GM12872 (cell line): ENCODE measurements at regions not wholly inside any gene's neighbourhood (a gene's known extent, or its start where the extent isn't known, plus 50 kb on each side); places are given as distances from the start of the nearest gene placed in this dataset.

Experiments
- TF ChIP-seq, protein P1 (sequence below): IDR thresholded peaks from 3 replicates; pipeline ENCODE4 v1.5.1; 2011; ENCODE audit warnings: low read depth, mild to moderate bottlenecking, low read length, moderate library complexity; ENCODE audit not compliant: insufficient read depth

DNA sequence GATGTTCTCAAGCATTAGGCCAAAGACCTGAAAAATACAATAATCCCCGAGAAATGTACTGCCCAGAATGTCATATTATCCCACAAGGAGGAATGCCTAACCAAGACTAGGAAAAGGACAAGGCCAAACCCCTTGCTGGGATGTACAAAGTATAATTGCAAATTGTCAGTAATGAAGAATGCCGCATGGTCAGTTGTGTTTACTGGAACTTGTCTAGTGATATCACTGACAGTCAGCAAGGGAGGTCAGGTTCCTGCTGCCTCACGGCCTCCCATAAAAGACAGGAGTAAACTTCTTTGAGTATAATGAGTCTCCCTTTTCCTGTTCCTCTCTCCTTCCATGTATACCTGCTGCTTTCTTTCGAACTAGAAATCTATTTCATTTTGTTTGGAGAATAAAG lies 222.8 kb downstream of the RHOU start:
- TF ChIP-seq, protein P1, sequence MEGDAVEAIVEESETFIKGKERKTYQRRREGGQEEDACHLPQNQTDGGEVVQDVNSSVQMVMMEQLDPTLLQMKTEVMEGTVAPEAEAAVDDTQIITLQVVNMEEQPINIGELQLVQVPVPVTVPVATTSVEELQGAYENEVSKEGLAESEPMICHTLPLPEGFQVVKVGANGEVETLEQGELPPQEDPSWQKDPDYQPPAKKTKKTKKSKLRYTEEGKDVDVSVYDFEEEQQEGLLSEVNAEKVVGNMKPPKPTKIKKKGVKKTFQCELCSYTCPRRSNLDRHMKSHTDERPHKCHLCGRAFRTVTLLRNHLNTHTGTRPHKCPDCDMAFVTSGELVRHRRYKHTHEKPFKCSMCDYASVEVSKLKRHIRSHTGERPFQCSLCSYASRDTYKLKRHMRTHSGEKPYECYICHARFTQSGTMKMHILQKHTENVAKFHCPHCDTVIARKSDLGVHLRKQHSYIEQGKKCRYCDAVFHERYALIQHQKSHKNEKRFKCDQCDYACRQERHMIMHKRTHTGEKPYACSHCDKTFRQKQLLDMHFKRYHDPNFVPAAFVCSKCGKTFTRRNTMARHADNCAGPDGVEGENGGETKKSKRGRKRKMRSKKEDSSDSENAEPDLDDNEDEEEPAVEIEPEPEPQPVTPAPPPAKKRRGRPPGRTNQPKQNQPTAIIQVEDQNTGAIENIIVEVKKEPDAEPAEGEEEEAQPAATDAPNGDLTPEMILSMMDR: no peak

DNA sequence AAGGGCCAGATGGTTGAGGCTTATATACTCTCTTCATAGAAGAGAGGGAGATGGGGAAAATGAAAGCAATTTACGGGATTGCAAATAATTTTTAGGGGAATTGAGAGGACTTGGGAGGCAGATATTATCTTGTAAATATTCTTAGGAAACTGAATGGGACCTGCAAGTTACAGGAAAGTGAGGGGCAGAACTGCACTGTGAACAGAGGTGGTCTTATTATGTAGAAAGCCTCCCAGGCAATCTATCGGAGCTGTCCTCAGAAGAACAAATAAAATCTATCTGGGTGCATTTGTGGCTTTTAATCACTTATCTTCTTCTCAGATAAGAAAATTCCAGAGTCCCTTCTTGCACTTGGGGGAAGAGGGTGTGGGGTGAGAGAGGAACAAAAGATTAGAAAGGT lies 223.5 kb downstream of the RHOU start:
- TF ChIP-seq, protein P1: no peak

DNA sequence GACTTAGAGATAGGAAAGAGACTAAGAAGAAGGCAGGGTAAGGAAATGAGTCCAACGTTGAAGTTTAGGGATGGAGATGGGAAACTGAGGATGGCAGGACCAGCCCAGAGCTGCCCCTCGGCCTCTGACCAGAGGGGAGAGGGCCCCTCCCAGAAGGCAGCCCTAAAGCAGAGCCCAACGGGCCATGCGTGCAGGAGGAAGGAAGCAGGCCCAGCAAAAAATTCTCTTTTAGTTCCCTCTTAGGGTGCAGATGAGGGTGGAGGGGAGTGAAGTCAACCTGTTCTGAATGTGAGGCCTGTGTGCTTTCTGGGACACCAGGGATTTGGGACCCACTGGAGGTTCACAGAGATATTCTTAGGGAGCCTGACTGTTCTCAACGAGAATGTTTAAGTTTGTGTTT lies 225.4 kb downstream of the RHOU start:
- TF ChIP-seq, protein P1: no peak

DNA sequence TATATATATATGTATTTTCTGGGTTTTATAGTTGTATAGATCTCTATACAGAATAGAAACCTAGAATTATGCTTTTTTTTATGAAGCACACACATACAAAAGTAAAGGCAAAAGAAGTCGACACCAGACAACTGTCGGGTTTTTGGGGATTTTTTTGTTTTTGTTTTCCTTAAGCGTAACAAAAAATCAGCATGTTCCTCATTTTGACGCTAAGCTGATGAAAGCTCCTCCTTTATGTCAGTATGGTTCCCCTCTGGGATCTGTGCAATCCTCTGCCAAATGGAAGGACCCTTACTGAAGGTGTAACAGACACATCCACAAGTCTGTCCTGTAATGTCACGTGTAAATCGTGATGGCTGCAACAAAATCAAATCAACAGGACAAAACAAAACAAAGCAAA lies 226.2 kb downstream of the RHOU start:
- TF ChIP-seq, protein P1: no peak

DNA sequence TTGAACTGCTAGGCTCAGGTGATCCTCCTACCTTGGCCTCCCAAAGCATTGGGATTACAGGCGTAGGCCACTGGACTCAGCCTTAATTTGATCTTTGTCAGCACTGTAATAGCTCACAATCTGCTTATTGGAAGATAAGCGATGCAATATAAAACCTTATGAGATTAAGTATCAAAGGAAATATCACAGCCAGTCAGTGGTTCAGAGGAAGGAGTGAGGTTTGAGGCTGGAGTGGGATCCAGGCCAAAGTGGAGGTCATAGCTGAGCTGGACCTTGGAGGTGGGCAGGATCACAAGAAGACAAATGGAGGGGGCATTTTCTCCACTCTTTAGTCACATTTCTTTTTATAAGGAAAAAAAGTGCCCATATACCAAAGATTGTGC lies 228.5 kb downstream of the RHOU start:
- TF ChIP-seq, protein P1: no peak

DNA sequence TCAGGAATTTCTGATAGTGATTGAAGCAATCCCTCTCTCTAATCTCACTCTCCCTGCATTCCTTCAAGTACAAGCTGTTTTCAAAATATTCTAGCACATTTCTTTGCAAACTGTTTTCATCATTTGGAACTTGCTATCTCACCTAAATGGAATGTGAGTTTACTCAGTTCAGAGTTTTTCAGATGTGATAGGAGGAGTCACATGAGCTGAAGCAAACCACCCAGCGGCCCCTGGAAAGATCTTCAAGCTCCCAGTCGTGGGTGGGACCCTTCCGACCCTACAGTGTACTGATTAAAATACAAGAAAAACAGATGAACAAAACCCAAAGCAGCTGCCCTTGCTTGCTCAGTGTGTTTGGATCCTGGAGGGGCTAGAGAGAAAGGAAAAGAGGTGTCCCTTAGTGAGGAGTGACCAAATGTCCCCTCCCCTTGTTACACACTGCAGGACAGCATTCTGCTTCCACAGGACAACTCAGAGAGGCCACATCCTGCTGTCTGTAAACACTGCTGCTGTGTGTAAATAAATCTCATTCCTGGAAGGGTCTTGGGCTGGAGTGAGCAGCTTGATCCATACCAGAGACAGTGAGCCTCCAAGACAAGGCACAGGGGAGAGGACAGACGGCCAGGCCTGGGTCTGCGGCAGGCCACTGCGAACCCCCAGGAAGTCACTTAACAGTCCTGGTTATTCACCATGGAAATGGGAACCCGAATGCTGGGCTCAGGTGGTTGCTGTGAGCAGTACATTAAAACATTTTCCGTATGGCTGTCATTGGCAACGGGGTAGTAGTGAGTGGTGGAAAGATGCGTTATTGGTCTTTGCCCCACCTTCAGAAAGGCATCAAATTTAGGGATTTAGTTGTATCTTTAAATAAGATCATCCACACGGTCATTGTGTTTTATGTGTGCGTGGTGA lies 229.2 kb downstream of the RHOU start:
- TF ChIP-seq, protein P1: no peak

DNA sequence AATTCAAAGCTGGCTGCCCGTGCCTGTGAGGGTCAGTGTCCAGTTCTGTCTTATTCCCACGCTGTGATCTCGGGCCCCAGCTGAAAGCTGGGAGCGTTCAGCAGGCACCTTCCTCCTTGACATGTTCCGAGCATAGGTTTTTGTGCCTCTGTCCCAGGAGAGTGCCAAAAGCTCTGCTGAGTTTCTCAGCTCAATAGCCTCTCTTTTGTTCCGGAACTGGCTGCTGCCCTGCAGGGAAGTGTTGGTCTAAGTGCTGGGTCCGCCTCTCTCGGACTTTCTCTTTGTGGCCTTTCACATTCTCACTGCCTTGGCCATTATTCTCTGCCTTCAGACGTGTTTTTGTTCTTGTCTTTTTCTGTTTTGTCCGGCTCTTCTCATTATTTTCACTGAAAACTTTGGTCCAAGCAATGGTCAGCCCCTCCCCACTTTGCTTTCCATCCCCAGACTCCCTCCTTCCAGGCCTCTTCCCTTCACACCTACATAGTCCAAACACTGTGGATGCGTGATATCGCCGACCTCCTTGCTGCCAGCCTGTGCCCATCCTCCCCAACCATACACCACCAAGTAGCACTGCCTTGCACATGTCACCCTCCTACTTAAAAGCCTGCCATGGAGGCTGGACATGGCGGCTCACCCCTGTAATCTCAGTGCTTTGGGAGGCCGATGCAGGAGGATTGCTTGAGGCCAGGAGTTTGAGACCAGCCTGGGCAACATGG lies 233.8 kb downstream of the RHOU start:
- TF ChIP-seq, protein P1: no peak
